Stimulated activated CD4-positive, alpha-beta T cell treated with anti-CD3 and anti-CD28 coated beads, Interleukin-1b, Interleukin-23, amount 100 ng/mL, for 1 hour (primary cell): ENCODE measurements at regions not wholly inside any gene's neighbourhood (a gene's known extent, or its start where the extent isn't known, plus 50 kb on each side); places are given as distances from the start of the nearest gene placed in this dataset.

ENCODE experiments used
- DNase-seq, 2 donors: peaks; one replicate each; pipeline ENCODE4 v3.0.0-alpha.2; 2020; ENCODE audit warnings: low read depth in 2 of 2

DNA sequence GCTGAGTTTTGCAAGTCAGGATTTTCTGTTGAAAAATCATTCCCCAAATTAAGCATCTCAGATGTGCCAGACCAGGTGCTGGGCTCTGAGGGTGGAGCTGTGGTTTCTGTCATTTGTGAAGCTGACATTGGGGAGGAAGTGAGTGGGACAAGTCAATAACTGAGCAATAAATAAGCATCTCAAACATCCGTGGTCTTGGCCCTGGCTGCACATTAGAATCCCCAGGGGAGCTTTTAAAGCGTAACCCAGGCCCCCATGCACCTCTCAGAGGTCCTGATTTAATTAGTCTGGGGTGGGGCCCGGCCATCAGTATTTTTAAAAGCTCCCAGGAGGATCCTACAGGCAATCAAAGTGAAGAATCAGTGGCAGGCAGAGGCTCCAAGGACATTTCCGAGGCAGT, 420.0 kb downstream of the MN1 start:
- no peak for DNase-seq

- no peak for DNase-seq
These were observed 419.4 kb downstream of the MN1 start for GRCh38 chr22:27381960-27382742.

GRCh38 chr22:27382947-27383346, 418.6 kb downstream of the MN1 start:
- DNase-seq: no peak

DNA sequence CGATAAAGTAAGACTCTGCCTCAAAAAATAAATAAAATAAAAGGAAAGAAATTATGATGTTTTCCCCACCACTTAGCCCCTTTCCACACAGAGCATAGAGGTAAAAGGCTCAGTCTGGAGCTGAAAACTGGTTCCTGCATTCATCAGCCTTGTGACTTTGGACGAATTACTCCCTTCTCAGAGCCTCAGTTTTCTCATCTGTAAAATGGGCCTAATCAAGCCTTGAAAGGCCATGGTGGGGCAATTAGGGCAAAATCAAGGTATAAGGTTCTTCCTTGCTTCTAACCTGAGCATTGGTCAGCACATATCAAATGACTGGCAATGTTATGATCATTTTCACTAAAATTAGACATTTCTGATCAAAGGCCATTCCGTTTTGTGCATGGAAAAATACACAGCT, 417.7 kb downstream of the MN1 start:
- no peak for DNase-seq

DNA sequence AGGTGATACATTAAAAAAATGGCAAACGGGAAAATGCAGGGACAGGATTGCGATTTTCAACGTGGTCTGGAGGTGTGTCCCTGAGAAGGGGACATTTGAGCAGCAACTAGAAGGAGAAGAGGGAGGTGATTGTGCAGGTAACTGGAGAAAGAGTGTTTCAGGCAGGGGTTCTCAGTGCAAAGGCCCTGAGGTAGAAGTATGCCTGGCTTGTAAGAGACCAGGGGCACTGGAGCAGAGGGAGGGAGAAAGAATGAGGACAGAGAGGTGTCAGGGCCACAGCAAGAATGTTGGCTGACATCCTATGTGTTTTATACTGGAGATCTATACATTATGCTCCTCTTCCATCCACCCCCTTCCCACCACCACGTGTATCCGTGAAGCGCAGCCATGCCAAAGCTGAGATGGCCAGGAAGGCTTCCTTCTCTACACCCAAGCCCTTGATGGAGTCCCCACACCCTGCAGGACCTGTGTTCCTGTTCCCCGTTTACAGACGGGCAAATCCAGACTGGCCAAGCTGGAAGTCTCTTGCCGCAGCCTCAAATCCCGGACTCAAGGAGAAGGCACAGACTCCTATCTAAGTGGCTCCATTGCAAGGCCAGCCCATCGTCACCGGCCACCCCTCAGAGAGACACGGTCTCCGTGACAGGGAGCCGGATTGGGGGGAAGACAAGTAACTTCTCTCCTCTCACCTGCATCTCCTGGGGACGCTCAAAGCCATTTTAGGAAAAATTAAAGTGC, 416.1 kb downstream of the MN1 start:
- no peak for DNase-seq

- DNase-seq: no peak
These were observed 415.4 kb downstream of the MN1 start for GRCh38 chr22:27386186-27386585.

- DNase-seq: no peak
These were observed 414.0 kb downstream of the MN1 start for GRCh38 chr22:27387561-27387960.

GRCh38 chr22:27388090-27388600, 413.4 kb downstream of the MN1 start:
- DNase-seq: no peak

- no peak for DNase-seq
These were observed 411.9 kb downstream of the MN1 start for GRCh38 chr22:27389727-27390075.

DNA sequence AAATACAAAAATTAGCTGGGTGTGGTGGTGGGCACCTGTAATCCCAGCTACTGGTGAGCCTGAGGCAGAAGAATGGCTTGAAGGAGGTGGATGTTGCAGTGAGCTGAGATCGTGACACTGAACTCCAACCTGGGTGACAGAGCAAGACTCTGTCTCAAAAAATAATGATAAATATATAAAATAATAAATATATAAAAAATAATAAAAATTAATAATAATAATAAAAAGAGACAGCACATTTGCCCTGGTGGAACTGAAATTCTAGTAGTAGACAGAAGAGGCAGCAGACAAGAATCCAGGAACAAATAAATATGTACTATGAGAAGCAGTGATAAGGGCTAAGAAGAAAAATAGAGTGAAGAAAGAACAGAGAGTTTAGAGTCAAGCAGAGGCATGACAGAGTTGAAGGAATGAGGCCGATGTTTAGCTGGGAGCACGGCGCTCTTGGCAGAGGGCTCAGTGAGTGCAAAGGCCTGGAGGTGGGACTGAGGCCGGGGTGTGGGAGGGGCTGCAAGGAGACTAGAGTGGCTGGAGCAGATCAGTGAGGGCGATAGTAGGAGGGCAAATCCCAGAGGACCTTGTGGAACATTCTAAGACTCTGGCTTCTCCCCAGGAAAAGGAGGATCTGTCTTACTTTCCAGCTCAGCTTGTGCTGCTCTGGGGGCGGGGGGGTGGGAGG, 410.3 kb downstream of the MN1 start:
- DNase-seq: no peak

GRCh38 chr22:27393371-27393770, 408.2 kb downstream of the MN1 start:
- no peak for DNase-seq

GRCh38 chr22:27394806-27395404, 406.7 kb downstream of the MN1 start:
- DNase-seq: no peak

DNA sequence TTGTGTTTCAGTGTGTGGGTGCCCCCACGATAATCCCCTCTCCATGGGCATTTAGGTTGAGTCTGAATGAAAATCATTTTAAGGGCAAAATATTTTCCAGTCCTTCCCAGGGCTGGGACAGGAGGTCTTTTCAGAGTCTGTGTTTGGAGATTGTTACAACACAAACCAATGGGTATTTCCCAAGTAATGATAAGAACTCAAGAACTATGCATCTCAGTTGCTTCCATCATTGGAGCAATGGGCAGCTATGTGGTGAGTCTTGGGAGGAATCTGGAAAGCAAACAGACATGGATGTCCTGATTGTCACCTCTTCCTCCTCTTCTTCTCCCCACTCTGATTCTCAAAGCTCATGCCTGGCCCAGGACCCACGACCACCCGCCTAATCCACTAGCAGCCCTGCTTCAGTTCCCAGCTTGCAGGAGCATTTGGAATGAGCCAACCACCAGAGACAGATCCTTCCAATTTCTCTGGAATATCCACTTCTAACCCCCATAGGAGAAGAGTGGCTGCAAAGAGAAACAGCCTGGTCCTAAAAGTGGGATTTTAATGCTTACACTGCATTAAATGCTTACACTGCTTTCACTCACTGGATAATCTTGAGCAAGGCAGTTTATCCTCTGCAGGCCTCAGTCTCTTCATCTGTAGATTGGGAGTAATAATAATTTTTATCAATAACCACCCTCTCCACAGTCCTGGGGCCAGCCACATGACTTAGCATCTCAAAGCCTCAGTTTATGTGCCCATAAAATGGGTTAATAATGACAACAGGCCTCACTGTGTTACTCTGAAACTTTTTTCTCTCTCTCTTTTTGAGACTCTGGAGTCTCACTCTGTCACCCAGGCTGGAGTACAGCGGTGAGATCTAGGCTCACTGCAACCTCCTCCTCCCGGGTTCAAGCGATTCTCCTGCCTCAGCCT, 404.3 kb downstream of the MN1 start:
- DNase-seq: no peak

- DNase-seq: no peak
These were observed 403.6 kb downstream of the MN1 start for GRCh38 chr22:27397954-27398342.

DNA sequence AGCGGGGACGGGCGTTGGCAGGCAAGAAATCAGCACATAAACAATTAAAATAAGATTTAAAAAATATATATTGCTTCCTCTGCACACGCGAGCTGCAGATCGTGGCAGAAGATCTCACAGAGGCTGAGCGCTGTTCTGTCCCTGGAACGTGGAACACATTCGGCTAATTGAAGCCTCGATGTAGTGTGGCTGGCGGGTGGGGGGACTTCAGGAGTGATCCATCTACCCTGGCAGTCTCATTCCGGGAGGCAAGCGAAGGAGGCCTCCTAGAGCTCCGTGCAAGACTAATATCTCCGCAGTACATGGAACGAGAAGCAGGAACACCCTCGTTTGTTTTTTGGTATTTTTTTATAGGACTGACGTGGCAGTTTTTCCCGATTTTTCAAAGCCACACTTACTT, 402.4 kb downstream of the MN1 start:
- DNase-seq: no peak

GRCh38 chr22:27400811-27401210, 400.7 kb downstream of the MN1 start:
- no peak for DNase-seq

DNA sequence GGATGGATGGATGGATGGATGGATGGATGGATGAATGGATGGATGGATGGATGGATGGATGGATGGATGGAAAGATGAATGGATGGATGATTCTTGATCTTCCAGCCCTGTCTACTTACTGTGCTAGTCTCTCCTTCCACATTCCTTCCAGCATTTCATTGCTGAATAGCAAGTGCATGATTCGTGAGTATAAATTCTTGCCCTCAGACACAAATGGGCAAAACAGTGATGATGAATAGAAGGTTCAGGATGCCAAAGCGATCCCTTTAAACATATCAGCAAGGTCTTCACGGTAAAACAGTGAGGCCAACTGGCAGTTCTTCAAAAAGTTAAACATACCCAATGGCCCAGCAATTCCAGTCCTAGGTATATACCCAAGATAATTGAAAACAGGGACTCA, 400.2 kb downstream of the MN1 start:
- no peak for DNase-seq

GRCh38 chr22:27404441-27404840, 397.1 kb downstream of the MN1 start:
- no peak for DNase-seq

- DNase-seq: no peak
These were observed 395.7 kb downstream of the MN1 start for GRCh38 chr22:27405672-27406388.

- no peak for DNase-seq
These were observed 395.1 kb downstream of the MN1 start for GRCh38 chr22:27406389-27406861.
